BLaER1 (cell line): ENCODE measurements at regions not wholly inside any gene's neighbourhood (a gene's known extent, or its start where the extent isn't known, plus 50 kb on each side); places are given as distances from the start of the nearest gene placed in this dataset.
"Not testable (repeated sequence)": the region's sequence is repeated elsewhere in the genome, so short reads cannot be mapped to it uniquely, and the experiment has no call there.

Source experiments
- H3K27ac ChIP-seq: shearing (Covaris generic); formaldehyde crosslinking; 2 replicates; pipeline ENCODE4 v1.8.1; 2022
- H3K27me3 ChIP-seq: shearing (Covaris generic); formaldehyde crosslinking; 2 replicates; pipeline ENCODE4 v1.8.1; 2022
- H3K36me3 ChIP-seq: shearing (Covaris generic); formaldehyde crosslinking; 2 replicates; pipeline ENCODE4 v1.8.1; 2022
- H3K4me1 ChIP-seq: shearing (Covaris generic); formaldehyde crosslinking; 2 replicates; pipeline ENCODE4 v1.8.1; 2022
- H3K4me2 ChIP-seq: shearing (Covaris generic); formaldehyde crosslinking; 2 replicates; pipeline ENCODE4 v1.8.1; 2022
- H3K4me3 ChIP-seq: shearing (Covaris generic); formaldehyde crosslinking; 2 replicates; pipeline ENCODE4 v1.8.1; 2022
- H3K9ac ChIP-seq: shearing (Covaris generic); formaldehyde crosslinking; 2 replicates; pipeline ENCODE4 v1.8.1; 2022
- H3K9me3 ChIP-seq: shearing (Covaris generic); formaldehyde crosslinking; 2 replicates; pipeline ENCODE4 v1.8.1; 2022
- H4K20me1 ChIP-seq: shearing (Covaris generic); formaldehyde crosslinking; 2 replicates; pipeline ENCODE4 v1.8.1; 2022
- Cebpa-rat ChIP-seq: shearing (Covaris generic); IDR thresholded peaks from 2 replicates; pipeline ENCODE4 v1.8.1; 2022

- H3K9me3 ChIP-seq: 0 out of 2 replicates have a peak, but pooled peaks cover 4% of the 10 kb centered on the region
- H3K27me3 ChIP-seq: no peaks in the 10 kb centered on the region
- H3K4me1 ChIP-seq: no peaks in the 10 kb centered on the region
- H3K9ac ChIP-seq: no peak overlapping the region
- no peak overlapping the region for H3K4me3 ChIP-seq
- TF ChIP-seq Cebpa-rat: no peak
- H3K27ac ChIP-seq: no peak overlapping the region
- no peak overlapping the region for H3K4me2 ChIP-seq
- no peaks in the 10 kb centered on the region for H4K20me1 ChIP-seq
- H3K36me3 ChIP-seq: no peaks in the 10 kb centered on the region
Measured at GRCh38 chr6:68082086-68082485, 553.0 kb upstream of the ADGRB3 start.

DNA sequence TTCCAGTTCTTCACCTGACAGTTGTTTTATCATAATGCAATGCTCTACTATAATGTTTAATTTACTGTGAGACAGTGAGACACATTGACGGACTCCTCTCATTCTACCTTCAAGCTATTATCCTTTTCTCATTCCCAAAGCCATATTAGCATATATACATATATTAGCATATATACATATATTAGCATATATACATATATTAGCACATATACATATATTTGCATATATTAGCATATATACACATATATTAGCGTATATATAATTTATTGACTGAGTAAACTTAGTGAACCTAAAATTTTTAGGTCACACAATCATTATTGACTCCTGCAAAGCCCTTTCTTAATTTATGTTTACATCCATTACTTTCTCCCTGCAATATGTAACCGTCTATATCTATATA, 555.0 kb upstream of the ADGRB3 start:
- Histone ChIP-seq H3K4me1 (no peaks in the 10 kb centered on the region), H3K9ac (no peak overlapping the region), H3K36me3 (no peaks in the 10 kb centered on the region), H3K9me3 (no peaks in the 10 kb centered on the region), H3K27me3 (no peaks in the 10 kb centered on the region), H3K4me2 (no peak overlapping the region), H4K20me1 (no peaks in the 10 kb centered on the region), H3K27ac (no peak overlapping the region), H3K4me3 (no peak overlapping the region)
- TF ChIP-seq Cebpa-rat: no peak

GRCh38 chr6:68077661-68078060, 557.4 kb upstream of the ADGRB3 start:
- H3K36me3 ChIP-seq: no peaks in the 10 kb centered on the region
- H3K4me1 ChIP-seq: no peaks in the 10 kb centered on the region
- H3K9me3 ChIP-seq: no peaks in the 10 kb centered on the region
- no peaks in the 10 kb centered on the region for H4K20me1 ChIP-seq
- H3K27me3 ChIP-seq: no peaks in the 10 kb centered on the region
- H3K4me2 ChIP-seq: no peak overlapping the region
- no peak overlapping the region for H3K27ac ChIP-seq
- H3K9ac ChIP-seq: no peak overlapping the region
- no peak for TF ChIP-seq Cebpa-rat
- H3K4me3 ChIP-seq: no peak overlapping the region

DNA sequence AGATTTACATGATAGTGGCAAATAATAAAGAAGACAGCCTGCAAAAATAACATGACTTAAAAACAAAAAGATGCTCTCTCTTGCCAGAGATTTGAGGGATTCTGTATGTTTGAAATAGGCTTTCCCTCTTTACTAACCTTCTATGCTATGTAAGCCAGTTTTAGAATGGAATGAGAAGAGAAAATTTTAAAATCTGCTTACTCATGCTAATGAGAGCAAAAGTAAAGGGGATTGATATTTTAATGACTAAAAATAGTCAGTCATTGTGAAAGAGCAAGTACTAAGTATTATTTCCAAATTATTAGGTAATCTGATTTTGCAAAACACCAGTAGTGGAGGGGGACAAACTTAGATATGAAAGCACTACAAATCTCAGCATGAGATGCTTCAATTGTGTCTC, 563.3 kb upstream of the ADGRB3 start:
- Histone ChIP-seq H3K36me3 (no peaks in the 10 kb centered on the region), H3K4me3 (no peak overlapping the region), H3K4me2 (no peak overlapping the region), H4K20me1 (no peaks in the 10 kb centered on the region), H3K27me3 (no peaks in the 10 kb centered on the region), H3K27ac (no peak overlapping the region), H3K4me1 (no peaks in the 10 kb centered on the region), H3K9me3 (no peaks in the 10 kb centered on the region), H3K9ac (no peak overlapping the region)
- TF ChIP-seq Cebpa-rat: no peak

DNA sequence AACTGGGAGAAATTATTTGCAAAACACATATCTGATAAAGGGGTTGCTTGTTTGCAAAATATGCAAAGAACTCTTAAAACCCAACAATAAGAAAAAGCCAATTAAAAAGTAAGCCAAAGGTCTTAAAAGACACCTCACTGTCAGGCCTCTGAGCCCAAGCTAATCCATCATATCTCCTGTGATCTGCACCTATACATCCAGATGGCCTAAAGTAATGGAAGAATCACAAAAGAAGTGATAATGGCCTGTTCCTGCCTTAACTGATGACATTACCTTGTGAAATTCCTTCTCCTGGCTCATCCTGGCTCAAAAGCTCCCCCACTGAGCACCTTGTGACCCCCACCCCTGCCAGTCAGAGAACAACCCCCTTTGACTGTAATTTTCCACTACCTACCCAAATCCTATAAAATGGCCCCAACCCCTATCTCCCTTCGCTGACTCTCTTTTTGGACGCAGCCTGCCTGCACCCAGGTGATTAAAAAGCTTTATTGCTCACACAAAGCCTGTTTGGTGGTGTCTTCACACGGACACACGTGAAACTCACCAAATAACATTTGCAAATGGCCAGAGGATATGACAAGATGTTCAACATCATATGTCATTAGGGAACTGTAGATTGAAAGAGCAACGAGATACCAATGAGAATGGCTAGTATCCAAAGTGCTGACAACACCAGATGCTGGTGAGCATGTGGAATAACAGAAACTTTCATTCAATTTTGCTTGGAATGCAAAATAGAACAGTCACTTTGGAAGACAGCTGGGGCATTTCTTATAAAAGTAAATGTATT, 565.0 kb upstream of the ADGRB3 start:
- H3K27me3 ChIP-seq: no peaks in the 10 kb centered on the region
- no peaks in the 10 kb centered on the region for H4K20me1 ChIP-seq
- TF ChIP-seq Cebpa-rat: no peak
- H3K27ac ChIP-seq: no peak overlapping the region
- no peaks in the 10 kb centered on the region for H3K36me3 ChIP-seq
- H3K4me3 ChIP-seq: no peak overlapping the region
- H3K4me1 ChIP-seq: no peaks in the 10 kb centered on the region
- no peaks in the 10 kb centered on the region for H3K9me3 ChIP-seq
- no peak overlapping the region for H3K4me2 ChIP-seq
- H3K9ac ChIP-seq: no peak overlapping the region

DNA sequence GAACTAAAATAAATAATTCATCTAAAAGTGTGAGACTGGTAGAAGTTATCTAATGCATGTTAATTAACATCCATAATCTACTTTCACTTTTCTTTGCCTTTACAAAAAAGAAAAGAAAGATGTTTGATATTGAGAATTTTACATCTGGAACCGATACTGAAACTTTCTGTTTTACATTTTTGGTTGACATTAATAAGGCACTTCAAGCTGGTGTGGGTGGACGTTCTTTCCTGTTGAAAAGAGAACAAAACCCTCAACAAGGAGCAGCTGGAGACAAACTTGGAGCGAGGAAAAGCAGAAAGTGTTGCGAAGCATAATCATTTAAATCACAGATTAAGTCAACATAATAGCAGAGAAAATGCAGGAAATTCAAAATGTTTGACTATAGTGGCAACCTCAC, 575.2 kb upstream of the ADGRB3 start:
- Histone ChIP-seq H3K4me2 (no peak overlapping the region), H3K9ac (no peak overlapping the region), H3K36me3 (no peaks in the 10 kb centered on the region), H3K9me3 (0 out of 2 replicates have a peak, but pooled peaks cover 6% of the 10 kb centered on the region), H3K4me1 (no peaks in the 10 kb centered on the region), H3K27me3 (no peaks in the 10 kb centered on the region), H3K27ac (no peak overlapping the region), H3K4me3 (no peak overlapping the region), H4K20me1 (no peaks in the 10 kb centered on the region)
- TF ChIP-seq Cebpa-rat: no peak

GRCh38 chr6:68059261-68059660, 575.8 kb upstream of the ADGRB3 start:
- Histone ChIP-seq H3K4me3 (no peak overlapping the region), H4K20me1 (no peaks in the 10 kb centered on the region), H3K4me2 (no peak overlapping the region), H3K27ac (no peak overlapping the region), H3K9me3 (0 out of 2 replicates have a peak, but pooled peaks cover 6% of the 10 kb centered on the region), H3K36me3 (no peaks in the 10 kb centered on the region), H3K4me1 (no peaks in the 10 kb centered on the region), H3K9ac (no peak overlapping the region), H3K27me3 (no peaks in the 10 kb centered on the region)
- TF ChIP-seq Cebpa-rat: no peak

- H3K27ac ChIP-seq, H3K4me2 ChIP-seq, H3K9ac ChIP-seq, H3K4me3 ChIP-seq, H4K20me1 ChIP-seq, H3K4me1 ChIP-seq, H3K27me3 ChIP-seq, H3K9me3 ChIP-seq, H3K36me3 ChIP-seq: not testable (repeated sequence)
Measured at GRCh38 chr6:68056596-68056995, 578.5 kb upstream of the ADGRB3 start.

- Histone ChIP-seq H3K9me3 (0 out of 2 replicates have a peak, but pooled peaks cover 6% of the 10 kb centered on the region), H3K27ac (no peak overlapping the region), H4K20me1 (no peaks in the 10 kb centered on the region), H3K36me3 (no peaks in the 10 kb centered on the region), H3K9ac (no peak overlapping the region), H3K4me2 (no peak overlapping the region), H3K27me3 (no peaks in the 10 kb centered on the region), H3K4me3 (no peak overlapping the region), H3K4me1 (no peaks in the 10 kb centered on the region)
- no peak for TF ChIP-seq Cebpa-rat
Measured at GRCh38 chr6:68054756-68055155, 580.3 kb upstream of the ADGRB3 start.

DNA sequence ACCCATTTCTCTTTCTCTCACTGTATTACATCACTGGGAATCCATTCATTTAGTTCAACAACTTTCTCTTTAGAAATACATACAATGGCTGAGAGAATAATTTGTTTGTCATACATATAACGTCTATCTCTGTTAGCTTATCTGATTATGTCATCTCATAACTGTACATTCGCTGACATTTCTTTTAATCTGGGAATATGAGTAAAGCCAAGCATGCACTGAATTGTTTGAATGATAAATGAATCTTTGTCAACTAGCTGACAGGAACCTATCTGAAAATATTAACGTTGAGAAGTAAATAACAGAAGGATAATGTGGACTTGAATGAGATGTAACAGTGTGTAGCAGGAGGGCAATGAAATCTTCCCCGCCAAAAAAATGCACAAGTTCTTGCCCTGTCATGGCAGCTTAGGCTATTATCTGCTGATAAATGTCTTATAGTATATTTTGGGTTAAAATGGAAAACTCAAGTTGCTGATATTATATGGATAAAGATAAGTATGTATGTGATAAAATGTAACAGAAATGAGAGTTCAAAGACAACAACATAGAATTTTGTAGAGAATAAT, 581.2 kb upstream of the ADGRB3 start:
- no peaks in the 10 kb centered on the region for H3K36me3 ChIP-seq
- no peaks in the 10 kb centered on the region for H3K4me1 ChIP-seq
- no peak for TF ChIP-seq Cebpa-rat
- H3K27ac ChIP-seq: no peak overlapping the region
- H3K4me2 ChIP-seq: no peak overlapping the region
- H3K9me3 ChIP-seq: 0 out of 2 replicates have a peak, but pooled peaks cover 6% of the 10 kb centered on the region
- H4K20me1 ChIP-seq: no peaks in the 10 kb centered on the region
- H3K4me3 ChIP-seq: no peak overlapping the region
- H3K27me3 ChIP-seq: no peaks in the 10 kb centered on the region
- no peak overlapping the region for H3K9ac ChIP-seq
